OCI-LY1 (cell line): ENCODE measurements at regions not wholly inside any gene's neighbourhood (a gene's known extent, or its start where the extent isn't known, plus 50 kb on each side); places are given as distances from the start of the nearest gene placed in this dataset.
"Not testable (repeated sequence)": the region's sequence is repeated elsewhere in the genome, so short reads cannot be mapped to it uniquely, and the experiment has no call there.

ENCODE experiments used
- EZH2 ChIP-seq: fragments of 200-600 bp; sonication (generic), shearing (Covaris generic); IDR thresholded peaks from 2 replicates; pipeline ENCODE4 v1.8.0; 2017; ENCODE audit warnings: borderline replicate concordance, mixed run types, mild to moderate bottlenecking, antibody characterized with exemption, low read length, moderate library complexity, mixed read lengths
- TF ChIP-seq, protein P1 (sequence below): fragments of 200-600 bp; sonication (generic), shearing (Covaris generic); IDR thresholded peaks from 2 replicates; pipeline ENCODE4 v1.5.1; 2017; ENCODE audit warnings: mild to moderate bottlenecking, antibody characterized with exemption, low read length, moderate library complexity, mixed read lengths

DNA sequence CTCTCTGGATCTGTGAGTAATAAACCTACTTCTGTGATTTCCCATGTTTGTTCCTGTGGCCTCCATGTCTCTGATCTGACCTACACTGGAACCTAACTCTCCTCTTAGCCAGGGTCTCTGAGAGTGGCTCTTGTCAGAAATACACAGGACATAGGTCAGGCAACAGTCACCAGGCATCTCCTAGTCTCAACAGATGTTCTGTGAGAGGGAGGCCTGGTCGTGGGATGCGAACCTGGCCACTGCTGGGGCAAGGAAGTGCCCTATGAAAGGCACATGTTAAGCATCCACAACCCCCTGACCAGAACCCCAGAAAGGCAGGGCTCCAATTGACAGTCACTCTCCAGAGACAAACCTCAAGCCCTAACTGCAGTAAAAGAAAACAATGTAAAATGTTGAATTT is 2771.5 kb downstream of the RPIA start:
- not testable (repeated sequence) for TF ChIP-seq EZH2
- TF ChIP-seq, protein P1, sequence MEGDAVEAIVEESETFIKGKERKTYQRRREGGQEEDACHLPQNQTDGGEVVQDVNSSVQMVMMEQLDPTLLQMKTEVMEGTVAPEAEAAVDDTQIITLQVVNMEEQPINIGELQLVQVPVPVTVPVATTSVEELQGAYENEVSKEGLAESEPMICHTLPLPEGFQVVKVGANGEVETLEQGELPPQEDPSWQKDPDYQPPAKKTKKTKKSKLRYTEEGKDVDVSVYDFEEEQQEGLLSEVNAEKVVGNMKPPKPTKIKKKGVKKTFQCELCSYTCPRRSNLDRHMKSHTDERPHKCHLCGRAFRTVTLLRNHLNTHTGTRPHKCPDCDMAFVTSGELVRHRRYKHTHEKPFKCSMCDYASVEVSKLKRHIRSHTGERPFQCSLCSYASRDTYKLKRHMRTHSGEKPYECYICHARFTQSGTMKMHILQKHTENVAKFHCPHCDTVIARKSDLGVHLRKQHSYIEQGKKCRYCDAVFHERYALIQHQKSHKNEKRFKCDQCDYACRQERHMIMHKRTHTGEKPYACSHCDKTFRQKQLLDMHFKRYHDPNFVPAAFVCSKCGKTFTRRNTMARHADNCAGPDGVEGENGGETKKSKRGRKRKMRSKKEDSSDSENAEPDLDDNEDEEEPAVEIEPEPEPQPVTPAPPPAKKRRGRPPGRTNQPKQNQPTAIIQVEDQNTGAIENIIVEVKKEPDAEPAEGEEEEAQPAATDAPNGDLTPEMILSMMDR: not testable (repeated sequence)
